ENCODE measurements at regions not wholly inside any gene's neighbourhood (a gene's known extent, or its start where the extent isn't known, plus 50 kb on each side); places are given as distances from the start of the nearest gene placed in this dataset.

GRCh38 chr9:30582240-30582639 is 1802.2 kb upstream of the ACO1 start:
- CTCF ChIA-PET (ENCODE audit: low intra/inter-chr PET ratio, low total read pairs) = no interaction called here
- Histone ChIP-seq H3K27me3 (ENCODE audit: control insufficient read depth in 1 of 2, insufficient read depth in 2 of 2, low read length in 2 of 2) (no peaks in the 10 kb centered on the region), H3K4me3 (replicated peaks in 1 of 3; ENCODE audit: insufficient read depth in 1 of 3, low read depth in 2 of 3, low read length in 3 of 3) (no peak overlapping the region), H3K4me1 (ENCODE audit: insufficient read depth, low read length) (no peaks in the 10 kb centered on the region), H4K20me1 (ENCODE audit: insufficient read depth, low read length) (no peaks in the 10 kb centered on the region), H3K9ac (ENCODE audit: insufficient read depth, low read depth, low read length) (no peak overlapping the region), H3K4me2 (ENCODE audit: low read depth, low read length) (no peak overlapping the region), H3K9me3 (ENCODE audit: low read length) (no peaks in the 10 kb centered on the region), H3K27ac (ENCODE audit: extremely low read length, insufficient read depth, low read length) (no peak overlapping the region), H2AFZ (ENCODE audit: low read length) (no peak overlapping the region), H3K79me2 (ENCODE audit: insufficient read depth, low read length) (no peaks in the 10 kb centered on the region), H3K36me3 (replicated peaks in 1 of 2; ENCODE audit: control insufficient read depth in 1 of 2, insufficient read depth in 2 of 2, low read length in 2 of 2) (no peaks in the 10 kb centered on the region)
- in situ Hi-C loops (cut with HindIII; ENCODE audit: extremely low pct_ligation_motif_present, low pct_unique_long_range_greater_than_20kb) = no loop called here
- BruUV-seq (replicated peaks) = no TSS peak
- DNase-seq (ENCODE audit: low spot score) (no peak), FAIRE-seq (no peak), ATAC-seq (no peak)
- WGBS (ENCODE audit: low lambda C conversion rate) = 0% methylated on average over 2 of the region's 2 CpGs
- intact Hi-C loops (cut with micrococcal nuclease; ENCODE audit: unreplicated experiment) = no loop called here
- POLR2A ChIA-PET = no interaction called here
- TF ChIP-seq ADNP (CRISPR knock-in tag; IDR thresholded peaks at IDR 0.05) = no peak
- TF ChIP-seq ZNF746 (CRISPR knock-in tag; IDR thresholded peaks at IDR 0.05) = no peak
- no peak for TF ChIP-seq ZMAT3 (CRISPR knock-in tag; conservative IDR thresholded peaks at IDR 0.05)

GRCh38 chr9:30584559-30584958 is 1799.9 kb upstream of the ACO1 start:
- H3K4me2 ChIP-seq (ENCODE audit: low read depth, low read length) = no peak overlapping the region
- ChIA-PET POLR2A (no interaction called here), CTCF (ENCODE audit: low intra/inter-chr PET ratio, low total read pairs) (no interaction called here)
- no peak for ATAC-seq
- in situ Hi-C loops (cut with HindIII; ENCODE audit: extremely low pct_ligation_motif_present, low pct_unique_long_range_greater_than_20kb) = no loop called here
- no peaks in the 10 kb centered on the region for H3K79me2 ChIP-seq (ENCODE audit: insufficient read depth, low read length)
- H3K27ac ChIP-seq (ENCODE audit: extremely low read length, insufficient read depth, low read length) = no peak overlapping the region
- no peaks in the 10 kb centered on the region for H3K27me3 ChIP-seq (ENCODE audit: control insufficient read depth in 1 of 2, insufficient read depth in 2 of 2, low read length in 2 of 2)
- no peaks in the 10 kb centered on the region for H3K4me1 ChIP-seq (ENCODE audit: insufficient read depth, low read length)
- WGBS (ENCODE audit: low lambda C conversion rate) = 0% methylated on average over 2 of the region's 2 CpGs
- H3K9ac ChIP-seq (ENCODE audit: insufficient read depth, low read depth, low read length) = no peak overlapping the region
- no peak for FAIRE-seq
- no peaks in the 10 kb centered on the region for H3K36me3 ChIP-seq (replicated peaks in 1 of 2; ENCODE audit: control insufficient read depth in 1 of 2, insufficient read depth in 2 of 2, low read length in 2 of 2)
- no peak for DNase-seq (ENCODE audit: low spot score)
- H4K20me1 ChIP-seq (ENCODE audit: insufficient read depth, low read length) = no peaks in the 10 kb centered on the region
- TF ChIP-seq ATF7 (IDR thresholded peaks at IDR 0.05) = peak; percentile 72
- no peak for TF ChIP-seq ATF7 (CRISPR knock-in tag; IDR thresholded peaks at IDR 0.05)
- no peak for TF ChIP-seq ATF1 (CRISPR knock-in tag; IDR thresholded peaks at IDR 0.05)
- intact Hi-C loops (cut with micrococcal nuclease; ENCODE audit: unreplicated experiment) = no loop called here
- H2AFZ ChIP-seq (ENCODE audit: low read length) = no peak overlapping the region
- H3K9me3 ChIP-seq (ENCODE audit: low read length) = no peaks in the 10 kb centered on the region
- no TSS peak for BruUV-seq (replicated peaks)
- no peak overlapping the region for H3K4me3 ChIP-seq (replicated peaks in 1 of 3; ENCODE audit: insufficient read depth in 1 of 3, low read depth in 2 of 3, low read length in 3 of 3)
